HFF-Myc (cell line): ENCODE measurements at regions not wholly inside any gene's neighbourhood (a gene's known extent, or its start where the extent isn't known, plus 50 kb on each side); places are given as distances from the start of the nearest gene placed in this dataset.

ENCODE experiments used
- DNase-seq: peaks from one replicate; pipeline ENCODE4 v3.0.0-alpha.2; 2011; ENCODE audit warnings: low read depth; ENCODE audit errors: extremely low read depth
- H3K4me3 ChIP-seq: replicated peaks from 2 replicates; pipeline ENCODE4 v1.5.1; 2011; ENCODE audit warnings: low read depth, mild to moderate bottlenecking, control low read depth, low read length
- TF ChIP-seq, protein P1 (sequence below): IDR thresholded peaks from 2 replicates; pipeline ENCODE4 v1.5.1; 2012; ENCODE audit warnings: mild to moderate bottlenecking, low read depth, low read length, control low read depth; ENCODE audit errors: missing control alignments

DNA sequence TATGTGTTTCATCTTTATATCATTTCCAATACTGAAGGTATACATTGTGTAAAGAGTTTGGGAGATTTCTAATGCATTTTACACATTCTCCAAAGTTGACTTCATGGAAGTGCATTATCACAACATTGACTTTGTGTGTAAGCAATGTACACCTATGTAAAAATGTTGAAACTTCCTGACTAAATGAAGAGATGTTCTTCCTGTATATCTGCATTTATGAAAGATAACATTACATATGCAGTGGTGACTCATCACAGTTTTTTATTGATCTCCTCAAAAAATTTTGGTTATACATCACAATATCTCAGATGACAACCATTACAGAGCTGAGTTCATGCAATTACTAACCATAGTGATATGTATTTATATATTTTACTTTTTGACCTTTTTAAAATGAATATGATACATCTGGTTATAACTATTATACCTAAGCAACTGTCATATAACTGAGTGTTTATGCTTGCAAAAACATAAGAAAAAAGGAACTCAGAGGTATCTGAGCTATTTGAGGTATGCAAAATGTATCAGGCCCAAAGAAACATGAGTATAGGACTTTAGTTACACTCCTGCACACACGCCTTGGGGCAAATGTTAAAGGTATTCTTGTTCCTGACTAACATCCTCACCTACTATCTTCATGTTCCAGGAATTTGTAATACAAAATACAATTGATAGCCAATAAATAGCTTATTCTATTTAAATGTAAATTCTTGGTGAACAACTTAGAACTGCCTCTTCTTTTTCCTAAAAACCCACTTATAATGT, 88.2 kb upstream of the OLFM3 start:
- TF ChIP-seq, protein P1, sequence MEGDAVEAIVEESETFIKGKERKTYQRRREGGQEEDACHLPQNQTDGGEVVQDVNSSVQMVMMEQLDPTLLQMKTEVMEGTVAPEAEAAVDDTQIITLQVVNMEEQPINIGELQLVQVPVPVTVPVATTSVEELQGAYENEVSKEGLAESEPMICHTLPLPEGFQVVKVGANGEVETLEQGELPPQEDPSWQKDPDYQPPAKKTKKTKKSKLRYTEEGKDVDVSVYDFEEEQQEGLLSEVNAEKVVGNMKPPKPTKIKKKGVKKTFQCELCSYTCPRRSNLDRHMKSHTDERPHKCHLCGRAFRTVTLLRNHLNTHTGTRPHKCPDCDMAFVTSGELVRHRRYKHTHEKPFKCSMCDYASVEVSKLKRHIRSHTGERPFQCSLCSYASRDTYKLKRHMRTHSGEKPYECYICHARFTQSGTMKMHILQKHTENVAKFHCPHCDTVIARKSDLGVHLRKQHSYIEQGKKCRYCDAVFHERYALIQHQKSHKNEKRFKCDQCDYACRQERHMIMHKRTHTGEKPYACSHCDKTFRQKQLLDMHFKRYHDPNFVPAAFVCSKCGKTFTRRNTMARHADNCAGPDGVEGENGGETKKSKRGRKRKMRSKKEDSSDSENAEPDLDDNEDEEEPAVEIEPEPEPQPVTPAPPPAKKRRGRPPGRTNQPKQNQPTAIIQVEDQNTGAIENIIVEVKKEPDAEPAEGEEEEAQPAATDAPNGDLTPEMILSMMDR = no peak
- DNase-seq = no peak
- H3K4me3 ChIP-seq = no peak overlapping the region

DNA sequence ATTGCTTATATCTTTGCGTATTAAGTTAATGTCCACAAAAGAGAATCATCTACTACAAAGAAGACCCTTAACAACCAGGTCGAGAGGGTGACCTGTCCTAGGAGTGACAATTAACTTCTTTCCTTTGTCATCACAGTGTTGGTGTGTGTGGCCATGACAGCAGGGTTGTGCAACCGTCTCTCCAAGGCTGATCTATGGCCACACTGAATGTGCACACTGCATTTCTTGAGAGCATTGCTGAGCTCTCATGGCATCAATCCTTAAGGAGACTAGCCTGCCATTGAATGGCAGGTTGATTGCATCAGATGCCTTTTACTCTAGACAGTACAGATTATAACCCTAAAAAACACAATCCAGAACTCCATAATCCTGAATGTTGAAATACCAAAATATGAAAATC, 86.5 kb upstream of the OLFM3 start:
- no peak overlapping the region for H3K4me3 ChIP-seq
- TF ChIP-seq, protein P1 = no peak
- DNase-seq = no peak

DNA sequence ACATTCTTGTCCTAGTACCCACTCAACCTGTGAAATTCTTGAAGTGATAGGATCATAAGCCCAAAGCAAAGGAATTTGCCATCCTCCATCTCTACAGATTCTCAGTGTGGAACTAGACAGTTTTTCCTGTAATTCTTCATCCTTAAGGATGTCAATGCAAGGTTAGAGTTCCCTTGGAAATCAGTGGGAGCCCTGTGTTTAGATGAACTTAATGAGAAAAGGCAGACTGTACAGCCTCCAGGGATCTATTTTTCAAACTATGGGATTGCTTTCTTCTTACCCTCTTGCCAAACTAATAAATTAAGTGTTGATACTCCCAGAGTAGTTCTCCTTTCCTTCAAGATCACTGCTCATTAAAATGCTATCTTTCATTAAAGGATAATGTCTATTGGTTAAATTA, 78.1 kb upstream of the OLFM3 start:
- H3K4me3 ChIP-seq = no peak overlapping the region
- no peak for DNase-seq
- TF ChIP-seq, protein P1 = no peak

DNA sequence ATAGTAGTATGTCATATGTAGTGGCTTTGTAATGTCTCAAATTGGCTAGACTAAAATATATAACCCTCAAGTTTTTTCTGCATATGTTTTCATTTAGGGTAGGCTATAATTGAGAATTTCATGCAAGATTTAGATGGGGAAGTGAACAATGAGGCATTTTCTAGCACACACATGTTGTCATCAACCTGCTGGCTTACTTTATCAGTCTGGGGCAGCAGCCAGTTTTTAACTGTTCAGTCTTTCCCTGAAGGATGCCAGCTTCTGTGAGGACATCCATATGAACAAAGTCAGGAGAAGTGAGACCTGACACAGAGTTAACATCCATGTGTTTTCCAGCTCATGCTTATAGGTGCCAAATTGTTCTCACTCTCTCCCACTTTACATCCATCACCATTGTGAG, 74.7 kb upstream of the OLFM3 start:
- no peak for DNase-seq
- TF ChIP-seq, protein P1 = no peak
- H3K4me3 ChIP-seq = no peak overlapping the region

DNA sequence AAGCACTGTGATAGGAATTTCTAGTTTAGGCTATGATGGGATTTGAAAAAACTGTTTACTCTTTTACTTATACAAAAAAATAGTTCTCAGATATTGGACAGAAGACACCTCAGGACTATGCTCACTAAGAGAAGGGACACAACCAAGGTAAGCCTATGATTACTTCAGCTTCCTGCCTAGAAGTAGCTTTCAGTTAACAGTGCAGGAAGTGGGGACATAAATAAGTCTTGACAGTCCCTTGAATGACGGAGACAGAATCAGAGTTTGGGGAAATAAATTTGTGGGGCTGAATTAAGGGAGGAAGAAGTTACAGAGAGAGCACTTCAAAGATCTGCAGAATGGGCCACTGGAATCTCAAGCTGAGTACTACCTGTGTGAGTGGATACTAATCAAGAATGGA, 53.8 kb upstream of the OLFM3 start:
- TF ChIP-seq, protein P1 = no peak
- H3K4me3 ChIP-seq = no peak overlapping the region
- no peak for DNase-seq

DNA sequence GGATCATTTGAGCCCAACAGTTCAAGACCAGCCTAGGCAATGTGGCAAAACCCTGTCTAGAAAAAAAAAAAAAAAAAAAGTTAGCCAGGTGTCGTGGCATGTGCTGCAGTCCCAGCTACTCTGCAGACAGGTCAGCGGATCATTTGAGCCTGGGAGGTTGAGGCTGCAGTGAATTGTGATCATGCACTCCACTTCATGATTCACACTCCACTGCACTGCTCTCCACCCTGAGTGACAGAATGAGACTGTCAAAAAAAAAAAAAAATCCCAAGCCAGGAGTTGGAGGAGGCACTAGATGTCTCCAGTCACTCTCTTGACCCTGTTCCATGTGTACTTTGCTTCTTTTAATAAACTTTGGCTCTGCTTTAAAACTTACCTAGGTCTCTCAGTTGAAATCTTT, 51.0 kb upstream of the OLFM3 start:
- no peak for DNase-seq
- TF ChIP-seq, protein P1 = no peak
- H3K4me3 ChIP-seq = no peak overlapping the region
